Endothelial cell of umbilical vein (primary cell): ENCODE measurements at regions not wholly inside any gene's neighbourhood (a gene's known extent, or its start where the extent isn't known, plus 50 kb on each side); places are given as distances from the start of the nearest gene placed in this dataset.

Source experiments
- BruUV-seq: library from RNA; stranded (reverse); fragments of 400-500 nt; replicated peaks from 2 replicates; lab custom pipeline; 2021; lab: Mats Ljungman, UMichigan
- CTCF ChIA-PET: fragments of 300-600, 350-600 bp; sonication (Branson Sonifier 250); formaldehyde crosslinking; loops from one replicate; lab custom pipeline; 2021; ENCODE audit warnings: antibody characterized with exemption, inconsistent platforms; lab: Charles Lee
- POLR2A ChIA-PET: fragments of 300-600, 350-600 bp; sonication (Branson Sonifier 250); formaldehyde crosslinking; loops from one replicate; lab custom pipeline; 2021; ENCODE audit warnings: antibody characterized with exemption, inconsistent platforms; lab: Charles Lee
- DNase-seq: peaks from one replicate; pipeline ENCODE4 v3.0.0-alpha.2; 2011; ENCODE audit warnings: low read depth, low spot score
- FAIRE-seq: peaks from 2 replicates; lab custom pipeline; 2011; peaks lifted over from hg19 to GRCh38; lab: Jason Lieb, UNC
- H2AFZ ChIP-seq: 2 replicates; pipeline ENCODE4 v1.6.0; 2012; ENCODE audit warnings: low read depth, low read length, control low read depth, inconsistent platforms
- H3K27ac ChIP-seq: 2 replicates; pipeline ENCODE4 v1.5.1; 2011; ENCODE audit warnings: low read depth, mild to moderate bottlenecking, control low read depth, low read length, moderate library complexity; ENCODE audit not compliant: insufficient read depth
- H3K27me3 ChIP-seq, 2 experiments: 2 replicates each; pipeline versions ENCODE4 v1.6.0 to v1.6.1; 2011; ENCODE audit warnings: low read length in 2 of 2, mixed read lengths in 1 of 2; ENCODE audit not compliant: control insufficient read depth in 2 of 2, insufficient read depth in 2 of 2
- H3K36me3 ChIP-seq, 2 experiments: 2 replicates in 1 of 2; 3 replicates in 1 of 2; pipeline ENCODE4 v1.5.1; 2011; ENCODE audit warnings: low read length in 2 of 2, mild to moderate bottlenecking in 1 of 2, moderate library complexity in 1 of 2; ENCODE audit not compliant: control insufficient read depth in 2 of 2, insufficient read depth in 2 of 2; ENCODE audit errors: extremely low read depth in 1 of 2
- H3K4me1 ChIP-seq: 3 replicates; pipeline ENCODE4 v1.5.1; 2011; ENCODE audit warnings: mild to moderate bottlenecking, low read length; ENCODE audit not compliant: control insufficient read depth, insufficient read depth; ENCODE audit errors: extremely low read depth
- H3K4me2 ChIP-seq: 2 replicates; pipeline ENCODE4 v1.6.1; 2011; ENCODE audit warnings: low read length, control low read depth, mixed read lengths; ENCODE audit not compliant: insufficient read depth
- H3K4me3 ChIP-seq, 3 experiments: fragments of 200-600 bp in 1 of 3; sonication (generic), shearing (Covaris generic) in 1 of 3; replicated peaks in 1 of 3; 2 replicates each; pipeline ENCODE4 v1.5.1; 2011 to 2016; ENCODE audit warnings: control low read depth in 3 of 3, low read length in 3 of 3, mild to moderate bottlenecking in 2 of 3, inconsistent platforms in 1 of 3, low read depth in 1 of 3, moderate library complexity in 1 of 3; ENCODE audit not compliant: insufficient read depth in 1 of 3
- H3K79me2 ChIP-seq: 2 replicates; pipeline ENCODE4 v1.6.0; 2012; ENCODE audit warnings: low read length, inconsistent platforms; ENCODE audit not compliant: control insufficient read depth, insufficient read depth
- H3K9ac ChIP-seq: replicated peaks from 2 replicates; pipeline ENCODE3; 2011; ENCODE audit warnings: low read length, control low read depth; ENCODE audit not compliant: insufficient read depth; ENCODE audit errors: extremely low read depth
- H3K9me1 ChIP-seq: replicated peaks from 3 replicates; pipeline ENCODE4 v1.6.0; 2011; ENCODE audit warnings: mild to moderate bottlenecking, low read length; ENCODE audit not compliant: control insufficient read depth, insufficient read depth; ENCODE audit errors: extremely low read depth
- H3K9me3 ChIP-seq: replicated peaks from 2 replicates; pipeline ENCODE4 v1.5.1; 2012; ENCODE audit warnings: low read length, inconsistent platforms; ENCODE audit not compliant: control insufficient read depth, insufficient read depth
- H4K20me1 ChIP-seq: replicated peaks from 2 replicates; pipeline ENCODE3; 2011; ENCODE audit warnings: mild to moderate bottlenecking, low read length; ENCODE audit not compliant: control insufficient read depth, insufficient read depth; ENCODE audit errors: extremely low read depth
- EZH2 ChIP-seq: IDR thresholded peaks from 2 replicates; pipeline ENCODE4 v1.6.1; 2012; ENCODE audit warnings: borderline replicate concordance, low read depth, mild to moderate bottlenecking, moderate library complexity, low read length, inconsistent platforms; ENCODE audit not compliant: severe bottlenecking
- FOS ChIP-seq: IDR thresholded peaks from 2 replicates; pipeline ENCODE4 v1.6.1; 2011; ENCODE audit warnings: mild to moderate bottlenecking, low read length, moderate library complexity, borderline replicate concordance; ENCODE audit not compliant: insufficient read depth
- GATA2 ChIP-seq: IDR thresholded peaks from 2 replicates; pipeline ENCODE4 v1.7.0; 2011; ENCODE audit warnings: low read depth, mild to moderate bottlenecking, moderate library complexity, mixed read lengths, low read length; ENCODE audit not compliant: insufficient read length, insufficient read depth
- JUN ChIP-seq: IDR thresholded peaks from 2 replicates; pipeline ENCODE4 v1.6.1; 2011; ENCODE audit warnings: borderline replicate concordance, low read depth; ENCODE audit not compliant: insufficient read length, insufficient read depth
- MAX ChIP-seq: IDR thresholded peaks from 2 replicates; pipeline ENCODE4 v1.6.1; 2011; ENCODE audit not compliant: insufficient read depth, insufficient read length
- MYC ChIP-seq: IDR thresholded peaks from one replicate; pipeline ENCODE4 v1.6.1; 2011; ENCODE audit warnings: mild to moderate bottlenecking, low read depth, low read length
- POLR2A ChIP-seq: IDR thresholded peaks from 2 replicates; pipeline ENCODE4 v1.6.1; 2012; ENCODE audit warnings: low read depth, mild to moderate bottlenecking, control low read depth, low read length
- POLR2AphosphoS5 ChIP-seq: IDR thresholded peaks from 2 replicates; pipeline ENCODE4 v1.6.1; 2012; ENCODE audit warnings: low read depth, mild to moderate bottlenecking, control low read depth, low read length, moderate library complexity; ENCODE audit not compliant: insufficient read depth
- dilution Hi-C: fragments of 300-500 bp; cut with MboI; formaldehyde crosslinking; loops from one replicate; pipeline ENCODE4 v1.15.0; 2019; ENCODE audit warnings: low sequenced_read_pairs; ENCODE audit not compliant: extremely low pct_ligation_motif_present
- intact Hi-C: fragments of 100-400 bp; cut with micrococcal nuclease; formaldehyde crosslinking; loops from one replicate; pipeline ENCODE4 v1.10.0; 2022
- TF ChIP-seq, protein P1 (sequence below), 2 donors: IDR thresholded peaks; 1 replicate in 1 of 2; 2 replicates in 1 of 2; pipeline ENCODE4 v1.5.1; 2011; ENCODE audit warnings: low read length in 2 of 2, mild to moderate bottlenecking in 2 of 2, moderate library complexity in 2 of 2, control low read depth in 1 of 2, inconsistent platforms in 1 of 2, low read depth in 1 of 2; ENCODE audit not compliant: insufficient read depth in 1 of 2; ENCODE audit errors: extremely low read depth in 1 of 2

GRCh38 chr18:78144669-78145068 is 834.9 kb upstream of the SALL3 start:
- no peak overlapping the region for H3K27ac ChIP-seq
- no TSS peak for BruUV-seq
- no peak for FAIRE-seq
- intact Hi-C loops (no loop called here), dilution Hi-C loops (no loop called here)
- DNase-seq, result no peak
- H3K4me3 ChIP-seq, result no peak overlapping the region
- H3K79me2 ChIP-seq, result no peaks in the 10 kb centered on the region
- H3K36me3 ChIP-seq, result no peaks in the 10 kb centered on the region
- TF ChIP-seq MYC, result no peak
- no peak for TF ChIP-seq POLR2AphosphoS5
- TF ChIP-seq EZH2, result no peak
- H4K20me1 ChIP-seq, result no peaks in the 10 kb centered on the region
- POLR2A ChIA-PET, result no interaction called here
- H3K27me3 ChIP-seq, result no peaks in the 10 kb centered on the region
- H3K4me1 ChIP-seq, result no peaks in the 10 kb centered on the region
- H3K9me1 ChIP-seq, result no peaks in the 10 kb centered on the region
- H3K4me2 ChIP-seq, result no peak overlapping the region
- CTCF ChIA-PET, result no interaction called here
- no peak overlapping the region for H2AFZ ChIP-seq
- no peak overlapping the region for H3K9ac ChIP-seq
- no peaks in the 10 kb centered on the region for H3K9me3 ChIP-seq

DNA sequence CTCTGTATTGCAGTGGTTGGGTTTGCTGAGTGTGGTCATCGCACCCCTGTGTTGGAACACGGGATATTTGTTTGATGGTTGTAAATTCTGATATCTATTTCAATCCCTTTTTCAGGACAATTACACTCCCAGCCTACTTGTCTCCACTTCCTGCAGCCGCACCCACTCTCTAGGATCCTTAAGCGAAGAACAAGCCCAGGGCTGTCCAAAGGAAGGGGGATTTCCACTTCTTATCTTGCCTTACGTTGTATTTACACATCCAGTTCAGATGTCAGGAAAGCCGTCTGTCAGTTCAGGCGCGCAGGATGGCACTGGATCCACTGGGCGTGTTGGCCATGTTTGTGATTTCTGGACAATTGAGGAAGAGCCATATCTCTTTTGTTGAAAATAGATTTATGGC is 834.5 kb upstream of the SALL3 start:
- no peak overlapping the region for H3K4me2 ChIP-seq
- dilution Hi-C loops, result no loop called here
- intact Hi-C loops, result no loop called here
- H4K20me1 ChIP-seq, result no peaks in the 10 kb centered on the region
- CTCF ChIA-PET, result no interaction called here
- no peak overlapping the region for H3K4me3 ChIP-seq
- no peaks in the 10 kb centered on the region for H3K9me1 ChIP-seq
- H2AFZ ChIP-seq, result no peak overlapping the region
- no peak overlapping the region for H3K27ac ChIP-seq
- no peak for DNase-seq
- FAIRE-seq, result no peak
- H3K9ac ChIP-seq, result no peak overlapping the region
- H3K4me1 ChIP-seq, result no peaks in the 10 kb centered on the region
- no peaks in the 10 kb centered on the region for H3K9me3 ChIP-seq
- BruUV-seq, result no TSS peak
- no peak for TF ChIP-seq POLR2AphosphoS5
- no peak for TF ChIP-seq GATA2
- TF ChIP-seq FOS, result no peak
- TF ChIP-seq MAX, result no peak
- TF ChIP-seq MYC, result no peak
- TF ChIP-seq, protein P1, sequence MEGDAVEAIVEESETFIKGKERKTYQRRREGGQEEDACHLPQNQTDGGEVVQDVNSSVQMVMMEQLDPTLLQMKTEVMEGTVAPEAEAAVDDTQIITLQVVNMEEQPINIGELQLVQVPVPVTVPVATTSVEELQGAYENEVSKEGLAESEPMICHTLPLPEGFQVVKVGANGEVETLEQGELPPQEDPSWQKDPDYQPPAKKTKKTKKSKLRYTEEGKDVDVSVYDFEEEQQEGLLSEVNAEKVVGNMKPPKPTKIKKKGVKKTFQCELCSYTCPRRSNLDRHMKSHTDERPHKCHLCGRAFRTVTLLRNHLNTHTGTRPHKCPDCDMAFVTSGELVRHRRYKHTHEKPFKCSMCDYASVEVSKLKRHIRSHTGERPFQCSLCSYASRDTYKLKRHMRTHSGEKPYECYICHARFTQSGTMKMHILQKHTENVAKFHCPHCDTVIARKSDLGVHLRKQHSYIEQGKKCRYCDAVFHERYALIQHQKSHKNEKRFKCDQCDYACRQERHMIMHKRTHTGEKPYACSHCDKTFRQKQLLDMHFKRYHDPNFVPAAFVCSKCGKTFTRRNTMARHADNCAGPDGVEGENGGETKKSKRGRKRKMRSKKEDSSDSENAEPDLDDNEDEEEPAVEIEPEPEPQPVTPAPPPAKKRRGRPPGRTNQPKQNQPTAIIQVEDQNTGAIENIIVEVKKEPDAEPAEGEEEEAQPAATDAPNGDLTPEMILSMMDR (IDR thresholded peaks at IDR 0.05; ENCODE audit: extremely low read depth in 1 of 2, insufficient read depth in 1 of 2, low read depth in 1 of 2, low read length in 2 of 2), result no peak
- no peak for TF ChIP-seq JUN
- TF ChIP-seq EZH2, result no peak
- TF ChIP-seq POLR2A, result no peak
- no peaks in the 10 kb centered on the region for H3K27me3 ChIP-seq
- POLR2A ChIA-PET, result no interaction called here
- H3K79me2 ChIP-seq, result no peaks in the 10 kb centered on the region
- no peaks in the 10 kb centered on the region for H3K36me3 ChIP-seq
